NCI-H1105 treated with DMSO at 0.1 percent for 48 hours (cell line): ENCODE measurements at regions not wholly inside any gene's neighbourhood (a gene's known extent, or its start where the extent isn't known, plus 50 kb on each side); places are given as distances from the start of the nearest gene placed in this dataset.

Experiments used
- DNase-seq: peaks from one replicate; lab custom pipeline; 2025; lab: John Stamatoyannopoulos, UW

GRCh38 chr6:14431385-14432330 is 314.1 kb downstream of the CD83 start:
- no peak for DNase-seq

- no peak for DNase-seq
Observed at GRCh38 chr6:14434916-14435690, 317.5 kb downstream of the CD83 start.

GRCh38 chr6:14436592-14437132 is 319.1 kb downstream of the CD83 start:
- DNase-seq: no peak

- DNase-seq: no peak
Observed at GRCh38 chr6:14439419-14439818, 321.8 kb downstream of the CD83 start.

- DNase-seq: no peak
Observed at GRCh38 chr6:14440215-14440910, 322.8 kb downstream of the CD83 start.

- peak; percentile 97 for DNase-seq
Observed at GRCh38 chr6:14440940-14441781, 323.6 kb downstream of the CD83 start.

- DNase-seq: no peak
Observed at GRCh38 chr6:14442242-14442641, 324.7 kb downstream of the CD83 start.

GRCh38 chr6:14443629-14444268 is 326.2 kb downstream of the CD83 start:
- DNase-seq: no peak

- DNase-seq: no peak
Observed at GRCh38 chr6:14444295-14444972, 326.9 kb downstream of the CD83 start.

GRCh38 chr6:14447240-14447639 is 329.7 kb downstream of the CD83 start:
- DNase-seq: no peak

- no peak for DNase-seq
Observed at GRCh38 chr6:14448246-14448645, 330.7 kb downstream of the CD83 start.

- peak; percentile 83 for DNase-seq
Observed at GRCh38 chr6:14450133-14450504, 332.5 kb downstream of the CD83 start.

GRCh38 chr6:14450578-14450977 is 333.0 kb downstream of the CD83 start:
- no peak for DNase-seq

- no peak for DNase-seq
Observed at GRCh38 chr6:14451594-14452374, 334.2 kb downstream of the CD83 start.

- no peak for DNase-seq
Observed at GRCh38 chr6:14452567-14453527, 335.3 kb downstream of the CD83 start.

GRCh38 chr6:14453712-14454472 is 336.3 kb downstream of the CD83 start:
- DNase-seq: no peak

- peak; percentile 52 for DNase-seq
Observed at GRCh38 chr6:14454473-14454775, 336.9 kb downstream of the CD83 start.

- no peak for DNase-seq
Observed at GRCh38 chr6:14455427-14455826, 337.9 kb downstream of the CD83 start.
